T-cell (primary cell): ENCODE measurements at regions not wholly inside any gene's neighbourhood (a gene's known extent, or its start where the extent isn't known, plus 50 kb on each side); places are given as distances from the start of the nearest gene placed in this dataset.

Experiments used
- ATAC-seq, 4 experiments: fragments of 200-7000 bp in 3 of 4; fragments of 150-1000 bp in 1 of 4; cut with Tn5 transposase; replicated peaks in 1 of 4; 1 replicate in 3 of 4; 2 replicates in 1 of 4; pipeline ENCODE4 v1.10.0; 2021; ENCODE audit warnings: moderate library complexity in 3 of 4, mild to moderate bottlenecking in 2 of 4, moderate number of reproducible peaks in 1 of 4
- CTCF ChIA-PET, 2 donors: fragments of 300-600 bp; sonication (Branson Sonifier 250); formaldehyde crosslinking; loops; one replicate each; lab custom pipeline; 2022; ENCODE audit warnings: antibody characterized with exemption in 2 of 2; lab: Charles Lee
- POLR2A ChIA-PET, 2 donors: fragments of 300-600 bp; sonication (Branson Sonifier 250); formaldehyde crosslinking; loops; one replicate each; lab custom pipeline; 2022; ENCODE audit warnings: antibody characterized with exemption in 2 of 2; lab: Charles Lee
- DNase-seq, 35 experiments: peaks; one replicate each; pipeline versions ENCODE4 v3.0.0 to v3.0.0-alpha.2; 2013 to 2023
- H3K27ac ChIP-seq: one replicate; pipeline ENCODE4 v1.5.1; 2013; ENCODE audit warnings: low read length
- H3K27me3 ChIP-seq, 2 experiments: replicated peaks in 1 of 2; 1 replicate in 1 of 2; 2 replicates in 1 of 2; pipeline versions ENCODE4 v1.6.1 to v1.7.0; 2013; ENCODE audit warnings: low read length in 1 of 2, mixed read lengths in 1 of 2; ENCODE audit not compliant: control insufficient read depth in 2 of 2, insufficient read depth in 2 of 2; ENCODE audit errors: extremely low read depth in 1 of 2
- H3K36me3 ChIP-seq, 2 donors: 1 replicate in 1 of 2; 2 replicates in 1 of 2; pipeline versions ENCODE4 v1.6.1 to v1.7.0; 2013; ENCODE audit warnings: low read length in 1 of 2; ENCODE audit not compliant: control insufficient read depth in 2 of 2, insufficient read depth in 1 of 2; ENCODE audit errors: extremely low read depth in 1 of 2
- H3K4me1 ChIP-seq, 2 experiments: 1 replicate in 1 of 2; 2 replicates in 1 of 2; pipeline versions ENCODE4 v1.6.1 to v1.7.0; 2013; ENCODE audit warnings: low read length in 2 of 2, mixed read lengths in 1 of 2; ENCODE audit not compliant: insufficient read depth in 2 of 2, control insufficient read depth in 1 of 2; ENCODE audit errors: extremely low read depth in 1 of 2
- H3K4me3 ChIP-seq, 2 donors: 1 replicate in 1 of 2; 2 replicates in 1 of 2; pipeline versions ENCODE4 v1.5.1 to v1.7.0; 2013; ENCODE audit warnings: mild to moderate bottlenecking in 2 of 2, low read length in 1 of 2, moderate library complexity in 1 of 2; ENCODE audit not compliant: control insufficient read depth in 1 of 2; ENCODE audit errors: extremely low read depth in 1 of 2
- H3K9me3 ChIP-seq: 2 replicates; pipeline ENCODE4 v1.7.0; 2013
- H3K27ac Mint-ChIP-seq, 2 donors: one replicate each; pipeline ENCODE4 v1.8.0; 2020 to 2021; ENCODE audit warnings: mild to moderate bottlenecking in 2 of 2, mixed read lengths in 2 of 2
- H3K27me3 Mint-ChIP-seq, 2 donors: one replicate each; pipeline ENCODE4 v1.8.0; 2021 to 2022; ENCODE audit warnings: mixed read lengths in 2 of 2
- H3K36me3 Mint-ChIP-seq: one replicate; pipeline ENCODE4 v1.8.0; 2021; ENCODE audit warnings: mixed read lengths
- H3K4me1 Mint-ChIP-seq, 3 donors: one replicate each; pipeline ENCODE4 v1.8.0; 2020 to 2022; ENCODE audit warnings: mixed read lengths in 3 of 3, mild to moderate bottlenecking in 1 of 3
- H3K4me3 Mint-ChIP-seq, 3 donors: one replicate each; pipeline ENCODE4 v1.8.0; 2020 to 2022; ENCODE audit warnings: mild to moderate bottlenecking in 3 of 3, mixed read lengths in 3 of 3, moderate library complexity in 3 of 3
- H3K9me3 Mint-ChIP-seq, 3 donors: one replicate each; pipeline ENCODE4 v1.8.0; 2020 to 2022; ENCODE audit warnings: mixed read lengths in 3 of 3
- WGBS: methylation state at CpG from one replicate; pipeline ENCODE4 v1.1.5; 2013; ENCODE audit warnings: missing lambda C conversion rate; ENCODE audit not compliant: insufficient coverage; 5-methylcytosine and 5-hydroxymethylcytosine counted together

DNA sequence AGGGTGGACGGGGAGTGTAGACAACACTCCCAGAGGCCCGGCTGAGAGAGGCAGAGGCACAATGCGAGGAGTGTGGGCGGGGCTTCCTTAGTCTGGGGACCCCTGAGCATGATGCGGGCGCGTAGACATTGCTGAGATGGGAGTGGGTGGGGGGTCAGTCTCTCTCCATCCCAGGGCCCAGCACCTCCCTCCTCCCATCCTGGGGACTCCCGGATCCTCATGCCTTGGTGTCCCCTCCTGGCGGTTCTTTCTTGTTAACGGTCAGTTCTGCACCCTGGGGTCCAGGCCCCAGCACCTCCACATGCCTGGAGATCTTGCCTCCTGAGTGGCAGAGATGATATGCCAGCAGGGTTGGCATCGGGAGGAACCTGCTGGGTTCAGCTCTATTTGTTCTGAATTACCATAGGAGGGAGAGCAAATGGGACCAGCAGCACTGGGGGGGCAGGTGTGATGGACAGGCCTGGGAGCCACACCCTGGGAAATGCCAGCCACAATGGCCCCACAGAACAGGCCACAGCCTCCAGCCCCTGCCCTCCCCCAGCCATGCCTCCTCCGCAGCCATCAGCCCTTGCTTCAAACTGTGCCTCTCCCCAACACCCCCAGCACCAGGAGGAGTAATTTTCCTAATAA is 55.7 kb downstream of the RTL6 start:
- no peaks in the 10 kb centered on the region for H3K36me3 ChIP-seq
- Mint-ChIP-seq H3K36me3 (peaks cover 3% of the 10 kb centered on the region), H3K9me3 (peaks cover 0 to 6% (median 3%) of the 10 kb centered on the region in 3 donors), H3K4me1 (no peaks in the 10 kb centered on the region), H3K4me3 (no peak overlapping the region), H3K27ac (no peak overlapping the region), H3K27me3 (no peaks in the 10 kb centered on the region)
- CTCF ChIA-PET: no interaction called here
- H3K27me3 ChIP-seq: peaks cover 0 to 5% of the 10 kb centered on the region in 2 experiments
- WGBS: 93% methylated on average over 5 of the region's 12 CpGs
- ATAC-seq: no peak
- H3K4me3 ChIP-seq: no peak overlapping the region
- DNase-seq: no peak
- no peaks in the 10 kb centered on the region for H3K9me3 ChIP-seq
- POLR2A ChIA-PET: no interaction called here
- H3K4me1 ChIP-seq: no peaks in the 10 kb centered on the region
- no peak overlapping the region for H3K27ac ChIP-seq

DNA sequence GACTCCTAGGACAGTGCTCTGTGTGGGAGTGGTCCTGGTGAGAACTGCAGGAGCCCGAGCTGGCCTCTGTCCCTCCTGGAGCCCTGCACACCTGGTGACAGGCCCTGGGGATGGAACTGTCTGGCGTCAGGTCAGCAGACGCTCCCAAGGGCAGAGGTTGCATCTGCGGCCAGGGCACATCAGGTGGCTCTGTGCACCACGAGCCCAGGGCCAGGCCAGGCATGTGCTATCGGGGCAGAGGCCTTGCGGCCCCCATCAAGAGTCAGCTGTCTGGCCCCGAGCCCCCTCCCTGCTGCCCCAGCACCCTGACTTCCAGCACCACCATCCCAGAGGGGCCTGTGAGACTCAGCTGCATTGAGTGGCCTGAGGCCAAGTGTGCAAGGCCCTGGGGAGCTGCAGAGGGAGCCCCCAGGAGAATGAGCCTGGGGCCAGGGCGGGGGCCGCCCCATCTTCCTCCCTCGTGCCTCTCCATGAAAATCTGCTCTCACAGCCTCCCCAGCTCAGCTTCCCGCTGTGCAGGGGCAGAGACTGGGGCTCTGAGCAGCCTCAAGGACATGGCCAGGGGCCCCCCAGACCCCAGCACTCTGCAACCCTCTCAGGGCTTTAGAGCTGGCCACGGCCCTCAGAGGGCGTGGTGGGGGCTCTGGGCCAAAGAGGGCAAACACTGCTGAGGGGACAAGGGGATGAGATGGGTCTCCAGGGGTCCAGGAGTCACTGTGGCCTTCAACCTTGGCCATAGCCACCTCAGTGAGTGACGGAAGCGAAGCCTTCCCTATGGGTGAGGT is 56.4 kb downstream of the RTL6 start:
- H3K4me3 ChIP-seq: no peak overlapping the region
- H3K4me1 ChIP-seq: no peaks in the 10 kb centered on the region
- 69% methylated on average over 8 of the region's 16 CpGs for WGBS
- H3K27me3 ChIP-seq: peaks cover 0 to 5% of the 10 kb centered on the region in 2 experiments
- ChIA-PET CTCF (no interaction called here), POLR2A (no interaction called here)
- ATAC-seq (no peak), DNase-seq (no peak)
- H3K27me3 Mint-ChIP-seq: no peaks in the 10 kb centered on the region
- H3K9me3 Mint-ChIP-seq: peaks cover 0 to 4% (median 3%) of the 10 kb centered on the region in 3 donors
- H3K27ac Mint-ChIP-seq: no peak overlapping the region
- no peak overlapping the region for H3K4me3 Mint-ChIP-seq
- no peaks in the 10 kb centered on the region for H3K4me1 Mint-ChIP-seq
- no peaks in the 10 kb centered on the region for H3K36me3 ChIP-seq
- no peaks in the 10 kb centered on the region for H3K9me3 ChIP-seq
- H3K27ac ChIP-seq: no peak overlapping the region
- H3K36me3 Mint-ChIP-seq: peaks cover 3% of the 10 kb centered on the region

DNA sequence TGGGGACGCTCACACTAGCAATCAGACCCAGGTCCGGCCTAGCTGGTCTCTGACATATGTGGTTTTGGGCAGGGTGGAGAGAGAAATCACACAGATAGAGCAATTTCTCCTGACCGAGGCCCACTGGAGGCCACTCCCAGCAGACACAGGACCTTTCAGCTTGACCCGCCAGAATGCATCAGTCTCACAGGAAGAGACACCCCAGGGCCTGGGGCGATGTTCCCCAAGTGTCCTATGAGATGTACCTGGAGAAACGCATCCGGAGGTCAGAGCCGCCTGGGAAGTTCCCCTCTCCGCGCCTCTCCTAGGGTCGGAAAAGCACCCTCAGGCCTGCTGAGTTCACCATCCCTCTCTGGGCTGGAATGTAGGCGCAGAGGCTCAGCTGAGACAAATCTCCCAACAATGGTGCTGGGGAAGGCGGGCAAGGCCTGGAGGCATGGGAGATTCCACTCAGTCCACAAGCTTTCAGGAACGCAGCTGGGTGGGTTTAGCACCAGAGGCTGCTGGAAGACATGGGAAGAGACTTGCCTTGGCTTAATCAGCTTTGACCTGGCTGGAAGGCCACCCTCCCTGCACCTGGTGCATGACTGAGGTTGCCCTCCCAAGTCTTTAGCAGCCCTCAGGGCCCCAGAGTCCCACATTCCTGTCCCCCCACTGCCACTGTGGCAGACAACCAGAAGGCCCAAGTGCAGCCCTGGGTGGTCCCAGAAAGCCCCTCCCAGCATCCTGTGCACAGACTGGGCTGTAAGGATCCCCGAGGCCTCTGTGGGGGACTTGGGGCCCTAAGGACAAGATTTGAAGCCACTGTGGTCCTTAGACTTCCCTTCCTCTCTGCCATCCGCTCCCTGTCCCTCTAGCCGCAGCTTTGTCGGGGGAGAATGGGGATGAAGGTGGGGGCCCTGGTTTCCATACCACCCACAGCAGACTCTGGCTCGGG is 57.5 kb downstream of the RTL6 start:
- no peaks in the 10 kb centered on the region for H3K36me3 Mint-ChIP-seq
- no peak overlapping the region for H3K4me3 Mint-ChIP-seq
- ChIA-PET POLR2A (no interaction called here), CTCF (no interaction called here)
- WGBS: 91% methylated on average over 12 of the region's 19 CpGs
- Histone ChIP-seq H3K36me3 (no peaks in the 10 kb centered on the region), H3K27me3 (peaks cover 0 to 5% of the 10 kb centered on the region in 2 experiments), H3K4me3 (no peak overlapping the region), H3K4me1 (no peaks in the 10 kb centered on the region), H3K9me3 (no peaks in the 10 kb centered on the region), H3K27ac (no peak overlapping the region)
- ATAC-seq (no peak), DNase-seq (no peak)
- H3K27ac Mint-ChIP-seq: peak overlapping the region in 1 of 2 donors; percentile 58
- no peaks in the 10 kb centered on the region for H3K27me3 Mint-ChIP-seq
- no peaks in the 10 kb centered on the region for H3K4me1 Mint-ChIP-seq
- no peaks in the 10 kb centered on the region for H3K9me3 Mint-ChIP-seq

DNA sequence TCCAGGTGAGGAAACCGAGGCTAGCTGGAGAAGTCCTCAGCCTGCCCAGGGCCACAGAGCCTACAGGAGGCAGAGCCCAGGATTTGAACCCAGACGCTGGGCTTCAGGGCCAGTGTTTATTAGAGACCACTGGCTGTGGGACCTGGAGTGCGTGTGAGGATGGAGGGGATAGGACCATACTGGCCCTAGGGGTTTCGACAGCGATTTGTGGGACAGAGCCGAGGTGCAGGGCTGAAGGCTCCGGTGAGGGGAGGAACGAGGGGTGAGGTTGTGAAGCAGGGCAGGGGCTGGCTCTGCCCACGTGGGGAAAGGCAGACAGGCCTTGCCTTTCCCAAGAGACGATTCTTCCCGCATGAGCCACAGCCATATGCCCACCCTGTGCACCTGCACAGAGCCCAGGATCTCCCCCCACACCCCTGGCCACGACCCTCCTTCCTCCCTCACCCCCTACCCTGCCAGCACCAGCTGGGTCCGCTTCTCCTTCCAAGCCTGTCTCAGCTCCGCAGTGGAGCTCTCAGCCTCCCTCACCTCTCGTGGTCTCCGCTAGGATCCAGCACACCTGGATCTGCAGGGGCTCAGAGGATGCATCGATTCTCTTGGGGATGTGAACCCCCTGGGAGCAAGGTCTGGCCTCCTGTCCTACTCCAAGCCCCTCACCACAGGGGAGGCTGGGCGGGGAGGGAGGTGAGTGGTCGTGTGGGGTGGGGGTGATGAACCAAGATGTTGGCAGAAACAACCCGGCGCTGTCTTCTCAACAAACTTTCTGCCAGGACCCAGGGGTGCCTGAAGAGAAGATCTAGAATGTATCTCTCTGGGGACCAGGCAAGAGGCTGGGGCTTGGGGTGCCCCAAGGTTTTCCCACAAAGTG is 58.4 kb downstream of the RTL6 start:
- Histone ChIP-seq H3K36me3 (no peaks in the 10 kb centered on the region), H3K27ac (no peak overlapping the region), H3K4me1 (no peaks in the 10 kb centered on the region), H3K27me3 (peaks cover 0 to 5% of the 10 kb centered on the region in 2 experiments), H3K9me3 (no peaks in the 10 kb centered on the region), H3K4me3 (no peak overlapping the region)
- Mint-ChIP-seq H3K9me3 (no peaks in the 10 kb centered on the region), H3K36me3 (no peaks in the 10 kb centered on the region), H3K4me3 (no peak overlapping the region), H3K27ac (peak overlapping the region in 1 of 2 donors; percentile 58), H3K27me3 (no peaks in the 10 kb centered on the region), H3K4me1 (no peaks in the 10 kb centered on the region)
- ATAC-seq (no peak), DNase-seq (no peak)
- 42% methylated on average over 10 of the region's 21 CpGs for WGBS
- CTCF ChIA-PET: no interaction called here
- POLR2A ChIA-PET: no interaction called here

DNA sequence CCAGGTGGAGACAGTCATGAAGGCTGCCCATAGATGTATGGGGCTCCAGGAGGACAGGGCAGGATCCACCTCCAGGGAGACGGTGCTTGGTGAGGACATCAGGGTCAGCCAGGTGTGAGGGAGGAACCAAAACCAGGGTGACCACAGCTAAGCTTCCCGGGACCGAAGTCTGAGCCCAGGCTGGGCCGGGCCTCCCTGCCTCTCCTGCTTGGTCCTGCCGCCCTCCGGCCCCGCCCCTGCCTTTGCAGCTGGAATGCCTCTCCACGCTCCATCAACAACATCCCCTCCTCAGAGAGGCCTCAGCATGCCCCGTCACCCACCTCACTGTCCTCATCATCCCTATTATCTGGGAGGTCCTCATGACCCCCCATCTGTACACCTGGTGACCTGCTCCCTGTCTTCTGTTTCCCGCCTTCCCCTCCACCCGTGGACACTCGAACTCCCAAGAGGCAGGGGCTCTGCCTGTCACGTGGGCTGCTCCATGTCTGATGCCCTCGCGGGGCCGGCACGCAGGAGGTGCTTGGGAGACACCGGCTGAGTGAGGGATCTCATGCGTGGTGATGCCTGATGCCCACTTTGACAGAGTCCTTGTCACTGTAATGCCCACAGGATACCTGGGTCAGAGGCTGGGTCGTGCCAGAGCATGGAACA is 59.4 kb downstream of the RTL6 start:
- DNase-seq (no peak), ATAC-seq (no peak)
- POLR2A ChIA-PET: no interaction called here
- no peak overlapping the region for H3K4me3 ChIP-seq
- H3K9me3 Mint-ChIP-seq: no peaks in the 10 kb centered on the region
- no peaks in the 10 kb centered on the region for H3K9me3 ChIP-seq
- no peaks in the 10 kb centered on the region for H3K36me3 Mint-ChIP-seq
- no peaks in the 10 kb centered on the region for H3K4me1 Mint-ChIP-seq
- 91% methylated on average over 17 of the region's 20 CpGs for WGBS
- no peak overlapping the region for H3K4me3 Mint-ChIP-seq
- no peaks in the 10 kb centered on the region for H3K36me3 ChIP-seq
- H3K27ac ChIP-seq: no peak overlapping the region
- no peak overlapping the region for H3K27ac Mint-ChIP-seq
- peaks cover 0 to 5% of the 10 kb centered on the region in 2 experiments for H3K27me3 ChIP-seq
- no peaks in the 10 kb centered on the region for H3K4me1 ChIP-seq
- no peaks in the 10 kb centered on the region for H3K27me3 Mint-ChIP-seq
- CTCF ChIA-PET: no interaction called here
